Left kidney (tissue), 1 donor: ENCODE measurements at regions not wholly inside any gene's neighbourhood (a gene's known extent, or its start where the extent isn't known, plus 50 kb on each side); places are given as distances from the start of the nearest gene placed in this dataset.
A peak's percentile ranks its signal among the peaks of the same experiment; 100 is the strongest.
"Not testable (repeated sequence)": the region's sequence is repeated elsewhere in the genome, so short reads cannot be mapped to it uniquely, and the experiment has no call there.

Source experiments
- DNase-seq: peaks from one replicate; pipeline ENCODE4 v3.0.0-alpha.2; 2013

DNA sequence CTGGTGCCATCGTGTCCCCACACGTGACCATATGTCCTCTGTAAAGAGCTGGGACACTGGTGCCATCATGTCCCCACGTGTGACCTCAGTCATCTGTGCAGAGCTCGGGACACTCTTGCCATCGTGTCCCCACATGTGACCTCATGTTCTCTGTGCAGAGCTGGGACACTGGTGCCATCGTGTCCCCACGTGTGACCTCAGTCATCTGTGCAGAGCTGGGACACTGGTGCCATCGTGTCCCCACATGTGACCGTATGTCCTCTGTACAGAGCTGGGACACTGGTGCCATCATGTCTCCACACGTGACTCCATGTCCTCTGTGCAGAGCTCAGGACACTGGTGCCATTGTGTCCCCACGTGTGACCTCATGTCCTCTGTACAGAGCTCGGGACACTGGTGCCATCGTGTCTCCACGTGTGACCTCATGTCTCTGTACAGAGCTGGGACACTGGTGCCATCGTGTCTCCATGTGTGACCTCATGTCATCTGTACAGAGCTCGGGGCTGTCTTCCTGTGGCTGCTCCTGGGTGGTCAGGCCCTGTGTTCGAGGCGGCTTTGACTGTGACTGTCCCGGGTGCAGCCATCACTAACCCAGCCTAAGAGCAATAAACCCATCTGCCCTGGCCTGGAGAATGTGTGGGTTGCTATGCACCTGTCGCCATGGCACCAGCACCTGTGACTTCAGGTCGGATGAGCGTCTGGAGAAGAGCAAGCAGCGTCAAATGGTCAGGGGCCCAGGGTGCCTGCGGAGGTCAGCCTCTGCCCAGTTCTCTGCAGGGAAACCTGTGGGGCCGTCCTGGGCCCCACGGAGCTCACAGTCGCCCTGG lies 334.4 kb downstream of the ADGRD1 start:
- DNase-seq = no peak

DNA sequence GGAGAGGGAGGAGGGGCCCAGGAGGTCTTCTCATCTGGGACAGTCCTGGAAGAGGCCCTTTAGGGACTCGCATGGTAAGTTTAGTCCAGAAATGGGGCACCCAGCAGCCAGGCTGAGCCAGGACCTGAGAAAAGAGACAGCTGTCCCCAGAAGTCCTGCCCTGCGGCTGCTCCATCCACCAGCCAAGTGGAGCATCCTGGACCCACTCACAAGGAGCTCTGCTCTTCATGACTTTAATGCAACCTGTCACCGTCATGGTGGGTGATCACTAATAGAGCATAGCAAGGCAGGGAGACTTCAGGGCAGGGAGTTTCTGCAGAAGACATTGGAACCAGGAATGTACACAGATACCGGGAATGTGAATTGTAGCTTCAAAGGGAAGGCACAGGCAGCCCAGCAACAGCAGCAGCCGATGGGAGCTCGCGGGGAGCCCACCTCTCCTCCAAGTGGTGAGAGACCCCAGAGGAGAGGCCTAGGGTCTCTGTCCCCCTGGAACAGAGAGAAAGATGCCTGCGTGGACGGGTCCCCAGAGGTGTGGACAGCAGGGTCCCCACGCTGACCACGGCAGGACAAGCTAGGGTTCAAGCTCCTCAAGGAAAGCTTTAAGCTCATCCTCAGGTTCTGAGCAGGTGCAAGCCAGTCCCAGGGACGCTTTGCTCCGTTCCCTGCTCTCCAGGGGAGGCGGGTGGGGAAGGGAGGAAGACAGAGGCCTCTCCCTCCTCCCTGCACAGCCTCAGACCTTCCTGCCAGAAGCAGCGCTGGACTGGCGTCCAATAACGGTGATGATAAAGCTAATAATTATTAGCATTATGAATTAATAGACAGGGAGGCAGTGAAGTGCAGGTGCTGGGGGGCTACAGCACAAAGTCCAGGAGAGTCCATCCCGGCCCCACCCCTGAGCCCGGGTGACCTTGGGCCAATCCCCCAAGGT lies 335.3 kb downstream of the ADGRD1 start:
- not testable (repeated sequence) for DNase-seq

DNA sequence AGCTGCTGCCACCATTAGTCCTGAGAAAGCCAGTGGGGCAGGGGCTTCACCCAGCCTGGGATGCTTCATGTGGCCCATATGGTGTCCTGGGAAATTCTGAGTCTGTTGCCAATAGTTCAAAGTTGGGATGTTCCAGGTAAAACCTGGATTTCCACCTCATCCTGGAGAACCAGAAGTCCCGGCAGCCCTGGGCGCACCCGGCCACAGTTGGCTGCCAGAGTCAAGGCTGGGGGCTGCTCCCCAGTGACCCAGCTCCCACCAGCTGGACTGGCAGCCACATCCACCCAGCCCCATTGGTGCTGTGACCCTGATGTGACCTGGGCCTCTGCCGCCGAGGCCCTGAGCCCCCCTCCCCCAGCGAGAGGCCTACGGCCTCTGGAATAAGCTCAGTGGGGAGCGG lies 336.1 kb downstream of the ADGRD1 start:
- not testable (repeated sequence) for DNase-seq

DNA sequence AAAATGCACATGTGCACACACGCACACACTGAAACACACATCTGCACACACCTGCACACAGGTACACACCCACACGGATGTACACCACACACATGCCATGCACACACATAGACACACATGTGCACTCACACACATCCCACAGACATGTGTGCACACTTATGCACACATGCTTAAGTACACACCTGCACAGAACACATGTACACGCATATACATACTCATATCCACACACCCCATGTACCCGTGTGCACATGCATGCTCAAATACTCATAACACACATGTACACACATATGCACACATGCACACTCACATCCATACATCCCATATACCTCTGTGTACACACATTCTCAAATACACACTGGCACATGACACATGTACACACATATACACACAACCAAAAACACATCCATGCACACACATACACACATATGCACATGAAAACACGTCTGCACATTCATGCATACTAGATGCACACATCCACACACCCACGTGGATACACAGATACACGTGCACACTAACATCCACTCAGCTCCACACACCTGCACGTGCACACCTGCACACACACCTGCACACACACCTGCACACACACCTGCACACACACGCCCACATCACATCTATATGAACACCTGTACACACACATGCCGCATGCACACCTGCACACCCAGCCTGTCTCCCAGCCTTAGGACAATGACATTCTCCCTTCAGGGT lies 336.7 kb downstream of the ADGRD1 start:
- DNase-seq = no peak

DNA sequence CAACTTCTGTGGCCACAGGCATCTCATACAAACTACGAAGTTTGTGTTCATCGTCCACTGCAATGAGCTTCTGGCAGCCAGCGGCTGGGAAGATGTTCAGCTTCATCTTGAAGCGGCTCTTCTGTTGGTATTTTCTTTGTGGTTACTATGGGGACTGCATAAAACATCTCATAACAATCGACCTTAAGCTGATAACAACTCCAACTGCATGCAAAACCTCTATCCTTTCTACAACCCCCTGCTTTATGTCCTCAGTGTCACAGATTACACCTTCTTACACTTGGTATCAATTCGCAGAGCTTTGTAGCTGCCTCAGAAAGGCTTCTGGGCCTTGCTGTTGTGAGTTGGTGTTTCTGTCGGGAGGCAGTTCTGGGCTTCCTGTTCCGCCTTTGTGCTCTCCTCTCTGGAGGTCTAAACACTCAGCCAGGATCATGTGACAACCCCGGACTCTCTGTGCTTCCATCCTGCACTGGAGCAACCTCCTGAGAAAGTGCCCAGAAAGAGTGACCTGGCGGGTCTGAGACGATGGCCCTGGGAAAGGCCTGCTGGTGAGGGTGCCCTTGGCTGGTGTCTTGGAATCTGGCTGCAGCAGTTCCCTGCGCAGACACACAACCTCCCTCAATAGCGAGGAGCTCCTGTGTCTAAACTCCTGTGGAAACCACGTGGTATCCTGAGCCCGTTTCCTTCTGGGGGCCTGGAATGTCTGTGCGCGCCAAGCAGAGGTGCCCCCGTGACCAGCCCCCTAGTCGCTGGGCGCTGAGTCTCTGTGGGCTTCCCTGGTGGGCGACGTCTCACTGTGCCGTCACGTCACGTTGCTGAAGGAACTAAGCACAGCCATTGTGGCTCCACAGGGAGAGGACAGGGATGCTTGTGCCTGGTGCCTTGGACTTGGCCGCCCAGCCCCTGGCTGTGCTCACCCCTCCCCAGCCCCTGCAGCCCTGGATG lies 339.6 kb downstream of the ADGRD1 start:
- DNase-seq = peak; percentile 28

DNA sequence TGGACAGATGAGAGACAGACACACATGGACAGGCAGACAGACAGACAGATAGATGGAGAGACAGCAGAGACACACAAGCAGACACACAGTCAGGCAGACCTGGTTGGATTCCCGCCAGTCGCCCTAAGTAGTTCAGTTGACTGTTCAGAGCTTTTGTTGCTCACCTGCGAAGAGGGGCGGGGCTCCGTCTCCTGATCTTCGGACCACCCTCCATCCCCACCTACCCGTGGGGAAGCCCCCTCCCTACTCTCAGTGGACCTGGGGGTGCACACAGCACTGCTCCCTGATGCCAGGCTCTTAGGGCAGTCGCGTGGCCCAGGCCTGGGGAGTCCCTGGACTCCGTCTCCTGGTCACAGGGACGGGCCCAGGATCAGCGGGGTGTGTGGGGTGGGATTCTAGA lies 341.0 kb downstream of the ADGRD1 start:
- not testable (repeated sequence) for DNase-seq

DNA sequence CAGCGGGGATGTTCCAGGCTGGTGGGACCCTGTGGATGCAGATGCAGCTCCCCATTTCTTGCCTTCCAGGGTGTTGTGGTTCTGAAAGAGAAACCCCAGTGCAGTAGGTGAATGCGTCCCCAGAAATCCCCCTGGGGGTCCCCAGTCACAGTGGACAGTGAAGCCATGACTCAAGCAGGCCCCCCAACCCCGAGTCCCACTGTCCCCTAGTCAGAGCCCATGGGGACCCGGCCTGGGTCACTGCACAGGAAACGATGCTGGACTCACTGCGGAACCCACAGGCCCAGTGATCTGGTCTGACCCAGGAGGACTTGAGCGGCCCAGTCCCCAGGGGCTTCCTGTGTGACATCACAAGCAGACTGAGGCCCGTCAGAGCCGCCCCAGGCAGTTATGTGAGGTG lies 341.4 kb downstream of the ADGRD1 start:
- DNase-seq = not testable (repeated sequence)

DNA sequence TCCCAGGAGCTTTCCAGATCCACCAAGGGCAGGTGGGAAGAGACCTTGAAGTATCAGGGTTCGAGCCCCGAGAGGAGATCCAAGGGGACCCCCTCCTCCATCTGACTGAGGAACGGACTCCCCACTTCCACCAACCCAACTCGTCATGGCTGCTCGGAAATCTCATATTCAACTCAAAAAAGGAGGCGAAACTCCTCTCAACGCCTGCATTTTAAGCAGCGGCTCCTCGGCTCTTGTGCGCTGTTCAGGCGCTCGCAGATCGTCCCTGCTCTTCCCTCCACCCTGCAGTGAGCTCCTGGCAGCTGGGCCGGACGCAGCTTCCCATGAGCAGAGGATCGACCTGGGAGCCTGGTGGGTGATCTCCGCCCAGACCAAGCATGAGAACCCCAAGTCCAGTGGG lies 341.9 kb downstream of the ADGRD1 start:
- not testable (repeated sequence) for DNase-seq

DNA sequence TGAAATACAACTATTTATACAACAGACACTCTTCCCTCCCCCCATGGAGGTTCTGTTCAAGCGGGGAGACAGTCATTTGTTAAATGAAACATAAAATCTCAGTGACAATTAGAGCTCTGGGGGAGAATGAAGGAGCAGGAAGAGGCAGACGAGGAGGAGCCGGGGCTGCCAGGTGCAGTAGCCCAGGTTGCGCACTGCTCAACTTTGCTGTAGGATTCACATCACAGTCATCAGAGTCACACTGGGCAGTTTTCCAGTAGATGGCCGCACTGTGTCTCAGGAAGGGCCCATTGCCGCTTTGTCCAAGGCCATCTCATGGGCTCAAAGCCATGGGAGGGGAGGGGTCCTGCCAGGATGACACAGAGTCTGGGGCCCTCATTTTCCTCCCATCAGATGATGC lies 342.4 kb downstream of the ADGRD1 start:
- DNase-seq = not testable (repeated sequence)

DNA sequence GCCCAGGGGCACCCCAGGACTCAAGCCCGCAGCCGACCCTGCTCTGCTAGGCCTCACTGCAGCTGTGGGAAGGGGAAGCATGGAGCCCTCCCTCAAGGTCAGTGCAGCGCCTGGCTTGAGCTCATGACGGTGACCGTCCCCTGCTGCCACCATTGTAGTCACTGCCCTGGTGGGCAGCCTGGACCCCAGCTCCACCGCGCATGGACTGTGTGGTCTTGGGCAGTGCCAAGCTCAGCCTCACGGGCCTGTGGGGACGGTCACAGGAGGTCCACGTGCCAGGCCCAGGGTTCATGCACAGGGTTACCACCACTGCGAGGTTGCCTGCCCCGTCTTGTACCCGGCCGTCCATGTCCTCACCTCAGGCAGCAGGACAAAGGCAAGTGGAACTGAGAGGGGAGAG lies 342.9 kb downstream of the ADGRD1 start:
- DNase-seq = not testable (repeated sequence)

DNA sequence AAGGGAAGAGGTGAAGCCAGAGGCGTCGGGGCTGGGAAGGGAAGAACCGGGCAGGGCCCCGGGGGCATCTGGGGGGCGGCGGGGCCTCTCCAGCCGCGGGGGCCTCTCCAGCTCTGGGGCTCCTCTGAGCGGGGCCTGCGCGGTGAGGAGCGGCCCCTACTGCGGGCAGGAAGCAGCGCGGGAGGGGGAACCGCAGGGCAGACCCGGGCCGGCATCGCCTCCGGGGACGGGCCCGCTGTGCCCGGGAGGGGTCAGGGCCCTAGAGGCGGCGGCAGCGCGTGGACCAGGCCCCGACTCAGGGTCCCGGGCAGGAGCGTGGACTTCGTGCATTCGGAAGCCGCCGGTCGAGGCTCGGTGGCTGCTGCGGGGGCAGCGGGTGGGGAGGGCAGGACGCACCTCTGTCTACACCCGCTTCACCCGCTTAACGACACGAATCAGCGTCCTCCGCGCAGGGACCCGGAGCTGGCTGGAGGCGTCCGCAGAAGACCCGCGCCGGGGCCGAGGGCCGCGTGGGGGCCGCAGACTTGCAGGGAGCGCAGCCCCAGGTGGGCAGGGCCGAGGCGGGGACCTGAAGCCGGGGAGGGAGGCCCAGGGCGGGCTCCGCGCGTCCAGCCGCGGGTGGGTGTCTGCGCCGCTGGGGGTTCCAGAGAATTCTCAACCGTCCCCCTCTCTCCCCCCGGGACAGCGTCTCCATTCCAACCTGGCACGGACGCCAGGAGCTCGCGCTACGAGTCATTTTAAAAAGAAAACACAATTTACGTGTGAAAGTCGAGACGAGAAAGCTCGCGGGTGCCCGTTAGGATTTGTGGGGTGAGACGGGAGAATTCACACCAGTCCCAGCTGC lies 345.0 kb downstream of the ADGRD1 start:
- not testable (repeated sequence) for DNase-seq

DNA sequence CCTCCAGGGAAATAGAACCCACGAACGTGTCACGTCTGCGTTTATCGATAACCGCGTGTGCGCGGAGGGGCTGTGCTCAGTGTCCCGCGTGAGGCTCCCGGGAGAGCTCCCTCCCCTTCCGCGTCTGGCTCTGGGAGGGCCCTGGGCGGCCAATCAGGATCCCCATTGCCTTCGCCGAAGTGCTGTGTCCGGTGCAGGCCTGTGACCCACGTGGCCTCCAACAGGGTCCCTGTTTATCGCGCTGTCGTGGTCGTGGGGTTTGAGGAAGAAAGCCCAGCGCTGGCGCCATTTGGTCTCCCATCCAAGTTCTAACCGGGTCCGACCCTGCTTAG lies 345.6 kb downstream of the ADGRD1 start:
- not testable (repeated sequence) for DNase-seq

DNA sequence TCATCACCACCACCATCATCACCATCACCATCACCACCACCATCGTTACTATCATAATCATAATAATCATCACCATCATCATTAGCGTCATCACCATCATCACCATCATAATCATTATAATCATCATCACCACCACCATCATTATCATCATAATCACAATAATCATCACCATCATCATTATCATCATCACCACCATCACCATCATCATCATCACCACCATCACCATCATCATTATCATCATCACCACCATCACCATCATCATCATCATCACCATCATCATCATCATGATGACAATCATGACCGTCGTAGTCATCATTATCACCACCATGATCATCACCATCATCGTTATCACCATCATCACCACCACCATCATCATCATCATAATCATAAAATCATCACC lies 349.9 kb downstream of the ADGRD1 start:
- DNase-seq = not testable (repeated sequence)

DNA sequence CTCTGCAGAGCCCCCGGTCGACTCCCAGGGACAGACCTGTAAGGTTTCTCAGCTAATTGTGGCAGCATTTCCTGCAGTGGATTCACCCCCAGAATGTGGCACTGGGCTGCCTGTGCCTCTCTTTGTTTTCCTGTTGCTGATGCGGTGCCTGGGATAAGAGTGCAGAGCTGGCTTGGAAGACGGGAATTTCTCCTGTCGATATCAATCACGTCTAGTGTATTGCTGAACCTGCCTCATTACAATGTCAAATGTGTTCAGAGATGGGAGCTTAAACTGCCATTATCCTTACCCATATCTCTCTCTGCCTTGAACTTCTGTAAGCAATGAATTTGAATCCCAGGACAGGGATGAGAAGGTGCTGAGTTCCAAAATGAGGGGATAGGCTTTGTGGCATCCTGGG lies 350.9 kb downstream of the ADGRD1 start:
- DNase-seq = not testable (repeated sequence)

DNA sequence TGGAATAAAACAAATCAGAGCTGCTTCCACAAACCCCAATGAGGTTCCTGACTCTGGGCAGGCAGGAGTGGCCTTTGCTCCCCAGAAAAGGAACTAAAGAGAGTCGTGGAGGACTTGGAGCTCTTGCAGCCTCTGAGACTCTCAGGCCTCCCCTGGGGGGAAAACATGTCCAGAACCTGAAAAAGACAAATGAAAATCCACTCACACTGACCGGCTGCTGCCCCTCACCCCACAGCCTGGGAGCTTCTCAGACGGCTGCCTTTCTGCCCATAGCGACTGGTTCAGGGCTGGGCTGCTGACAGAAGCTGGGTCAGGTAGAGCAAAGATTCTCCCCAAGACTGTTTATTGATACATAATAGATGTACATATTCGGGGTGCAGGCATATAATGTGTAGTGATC lies 356.0 kb downstream of the ADGRD1 start:
- no peak for DNase-seq

DNA sequence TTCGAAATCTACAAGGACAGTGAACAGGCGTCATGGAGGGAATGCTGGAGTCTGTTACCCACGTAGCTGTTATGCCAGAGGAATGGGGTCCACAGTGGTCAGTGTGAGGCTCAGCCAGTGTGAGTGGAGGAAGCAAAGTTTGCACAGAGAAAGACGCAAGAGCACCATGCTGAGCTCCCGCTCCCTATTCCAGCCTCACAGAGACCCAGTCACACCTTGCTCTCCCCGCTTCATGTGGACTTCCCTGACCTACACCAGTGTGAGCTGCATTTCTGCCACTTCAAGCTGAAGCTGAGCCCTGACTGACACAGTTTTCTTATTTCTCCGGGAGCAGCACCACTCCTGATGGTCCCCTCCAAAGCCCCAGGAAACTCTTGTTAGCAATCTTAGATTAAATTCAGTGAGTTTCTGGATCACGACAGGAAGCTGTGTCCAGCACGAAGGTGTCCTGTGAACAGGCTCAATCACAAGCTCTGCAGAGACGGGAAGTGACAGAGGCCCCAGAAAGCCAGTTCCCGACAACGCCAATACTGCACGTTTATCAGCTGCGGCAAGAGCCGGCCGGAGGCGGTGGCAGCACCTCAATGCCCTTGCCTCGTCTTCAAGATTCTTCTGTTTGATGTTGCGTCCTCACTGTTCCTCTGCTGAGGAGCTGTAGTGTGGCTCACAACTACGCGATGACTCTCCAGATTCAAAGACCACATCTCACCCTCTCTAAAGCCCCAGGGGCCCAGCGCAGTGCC lies 356.7 kb downstream of the ADGRD1 start:
- not testable (repeated sequence) for DNase-seq

DNA sequence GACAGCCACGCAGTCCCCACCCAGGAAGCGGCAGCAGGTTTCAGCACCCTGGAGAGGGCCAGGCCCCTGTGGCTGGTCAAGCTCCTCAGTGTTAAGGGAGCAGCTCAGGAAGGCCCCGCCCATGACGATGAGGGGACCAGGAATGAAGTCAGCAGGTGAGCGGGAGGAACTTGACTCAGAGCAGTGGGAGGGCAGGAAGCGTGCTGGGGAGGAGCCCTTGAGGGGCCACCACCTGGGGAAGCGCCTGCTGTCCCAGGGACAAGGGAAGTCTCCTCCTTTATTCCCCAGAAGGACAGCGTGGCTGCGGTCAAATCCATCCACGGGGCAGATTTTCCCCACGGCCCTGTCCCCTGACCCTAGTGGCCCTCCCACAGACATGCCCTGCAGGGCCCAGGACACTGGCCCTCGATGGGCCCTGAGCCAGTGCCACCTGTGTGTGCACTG lies 357.6 kb downstream of the ADGRD1 start:
- DNase-seq = peak; percentile 35

DNA sequence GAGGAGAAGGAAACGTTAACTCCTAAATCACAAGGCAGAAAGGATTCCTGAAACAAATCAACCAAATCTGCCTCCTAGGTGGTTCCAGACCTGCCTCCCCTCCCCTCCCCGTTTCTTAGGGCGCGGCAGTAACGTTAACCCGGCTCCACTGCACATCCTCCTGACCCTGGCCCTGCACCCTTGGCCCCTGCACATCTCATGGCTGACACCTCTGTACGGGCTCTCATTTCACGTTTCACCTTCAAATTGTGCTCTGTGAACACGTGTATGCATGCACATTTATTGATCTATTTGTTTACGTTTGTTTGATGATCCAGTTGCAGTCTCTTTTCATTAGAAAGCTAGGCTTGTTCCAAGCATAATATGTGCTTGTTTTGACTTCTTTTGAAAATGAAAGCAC lies 358.1 kb downstream of the ADGRD1 start:
- DNase-seq = no peak

DNA sequence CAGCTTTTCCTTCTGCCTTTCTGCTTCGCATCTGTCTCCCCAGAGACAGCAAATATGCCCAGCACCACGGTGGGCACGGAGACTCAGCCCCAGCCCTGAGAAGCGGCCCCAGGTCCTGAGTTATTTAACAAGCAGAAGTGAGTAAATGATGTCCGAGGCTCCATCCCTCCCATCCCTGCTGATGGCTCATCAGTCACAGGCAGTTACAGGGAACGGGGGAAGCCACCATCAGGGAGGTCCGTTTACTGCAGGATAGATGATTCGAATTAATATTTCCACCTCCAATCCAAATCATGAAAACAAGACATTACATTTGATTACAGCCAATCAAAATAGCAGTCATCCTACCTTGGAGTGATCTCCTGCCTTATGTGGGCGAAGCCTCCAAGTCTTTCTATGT lies 358.7 kb downstream of the ADGRD1 start:
- DNase-seq = not testable (repeated sequence)
